ENCODE measurements at regions not wholly inside any gene's neighbourhood (a gene's known extent, or its start where the extent isn't known, plus 50 kb on each side); places are given as distances from the start of the nearest gene placed in this dataset.

DNA sequence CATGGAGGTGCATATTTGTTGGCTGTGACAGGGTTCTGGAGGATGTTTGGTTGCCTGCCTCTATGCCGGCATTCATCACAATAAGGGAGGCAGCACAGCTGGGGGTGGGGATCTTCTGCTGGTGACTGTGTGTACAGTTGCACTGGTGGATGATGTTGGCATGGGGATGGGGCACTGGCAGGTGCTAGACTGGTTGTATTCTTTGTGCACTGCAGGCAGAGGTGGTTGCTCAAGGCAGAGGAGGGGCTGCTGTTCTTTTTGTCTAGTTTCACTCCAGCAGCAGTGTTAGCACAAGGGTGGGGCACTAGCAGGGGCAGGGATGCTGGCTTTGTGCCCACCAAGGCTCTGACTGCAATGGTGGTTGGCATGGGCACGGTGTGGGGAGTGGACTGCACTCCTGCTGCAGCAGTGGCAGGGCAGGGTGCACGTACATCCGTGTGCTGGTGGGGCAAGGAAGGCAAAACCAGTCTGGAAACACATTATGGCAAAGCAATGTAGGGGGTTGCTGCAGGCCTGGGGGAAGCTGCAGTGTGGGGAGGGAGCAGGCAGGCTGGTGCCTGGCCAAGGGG, 69.3 kb downstream of the ISOC1 start:
- peaks cover 20% of the 10 kb centered on the region for H3K9me3 ChIP-seq
- H3K4me3 ChIP-seq = no peak overlapping the region
- intact Hi-C loops (cut with DNase I, micrococcal nuclease) = no loop called here
- no peak for DNase-seq
- no peaks in the 10 kb centered on the region for H3K36me3 ChIP-seq (ENCODE audit: low read depth)
- no peaks in the 10 kb centered on the region for H3K4me1 ChIP-seq (ENCODE audit: low read depth)
- ATAC-seq = no peak
- TF ChIP-seq, protein P1, sequence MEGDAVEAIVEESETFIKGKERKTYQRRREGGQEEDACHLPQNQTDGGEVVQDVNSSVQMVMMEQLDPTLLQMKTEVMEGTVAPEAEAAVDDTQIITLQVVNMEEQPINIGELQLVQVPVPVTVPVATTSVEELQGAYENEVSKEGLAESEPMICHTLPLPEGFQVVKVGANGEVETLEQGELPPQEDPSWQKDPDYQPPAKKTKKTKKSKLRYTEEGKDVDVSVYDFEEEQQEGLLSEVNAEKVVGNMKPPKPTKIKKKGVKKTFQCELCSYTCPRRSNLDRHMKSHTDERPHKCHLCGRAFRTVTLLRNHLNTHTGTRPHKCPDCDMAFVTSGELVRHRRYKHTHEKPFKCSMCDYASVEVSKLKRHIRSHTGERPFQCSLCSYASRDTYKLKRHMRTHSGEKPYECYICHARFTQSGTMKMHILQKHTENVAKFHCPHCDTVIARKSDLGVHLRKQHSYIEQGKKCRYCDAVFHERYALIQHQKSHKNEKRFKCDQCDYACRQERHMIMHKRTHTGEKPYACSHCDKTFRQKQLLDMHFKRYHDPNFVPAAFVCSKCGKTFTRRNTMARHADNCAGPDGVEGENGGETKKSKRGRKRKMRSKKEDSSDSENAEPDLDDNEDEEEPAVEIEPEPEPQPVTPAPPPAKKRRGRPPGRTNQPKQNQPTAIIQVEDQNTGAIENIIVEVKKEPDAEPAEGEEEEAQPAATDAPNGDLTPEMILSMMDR (IDR thresholded peaks at IDR 0.05) = no peak

DNA sequence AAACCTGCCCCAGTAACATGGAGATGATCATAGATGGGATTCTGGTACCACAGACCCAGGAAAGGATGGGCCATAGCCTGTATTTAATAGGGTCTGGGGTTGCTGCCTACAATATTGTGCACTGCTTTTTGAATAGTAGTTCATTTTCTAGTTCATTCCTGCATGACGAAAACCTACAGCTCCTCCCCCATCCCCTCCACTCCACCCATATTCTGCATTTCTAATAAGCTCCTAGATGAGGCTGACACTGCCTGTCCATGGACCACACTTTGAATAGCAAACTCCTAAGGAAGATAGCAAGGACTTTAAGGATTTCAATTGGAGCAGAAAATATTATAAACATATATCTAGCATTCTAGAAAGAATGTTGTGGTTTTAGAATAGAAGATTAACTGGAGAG, 75.5 kb downstream of the ISOC1 start:
- intact Hi-C loops (cut with DNase I, micrococcal nuclease) = no loop called here
- ATAC-seq = no peak
- TF ChIP-seq, protein P1 (IDR thresholded peaks at IDR 0.05) = no peak

DNA sequence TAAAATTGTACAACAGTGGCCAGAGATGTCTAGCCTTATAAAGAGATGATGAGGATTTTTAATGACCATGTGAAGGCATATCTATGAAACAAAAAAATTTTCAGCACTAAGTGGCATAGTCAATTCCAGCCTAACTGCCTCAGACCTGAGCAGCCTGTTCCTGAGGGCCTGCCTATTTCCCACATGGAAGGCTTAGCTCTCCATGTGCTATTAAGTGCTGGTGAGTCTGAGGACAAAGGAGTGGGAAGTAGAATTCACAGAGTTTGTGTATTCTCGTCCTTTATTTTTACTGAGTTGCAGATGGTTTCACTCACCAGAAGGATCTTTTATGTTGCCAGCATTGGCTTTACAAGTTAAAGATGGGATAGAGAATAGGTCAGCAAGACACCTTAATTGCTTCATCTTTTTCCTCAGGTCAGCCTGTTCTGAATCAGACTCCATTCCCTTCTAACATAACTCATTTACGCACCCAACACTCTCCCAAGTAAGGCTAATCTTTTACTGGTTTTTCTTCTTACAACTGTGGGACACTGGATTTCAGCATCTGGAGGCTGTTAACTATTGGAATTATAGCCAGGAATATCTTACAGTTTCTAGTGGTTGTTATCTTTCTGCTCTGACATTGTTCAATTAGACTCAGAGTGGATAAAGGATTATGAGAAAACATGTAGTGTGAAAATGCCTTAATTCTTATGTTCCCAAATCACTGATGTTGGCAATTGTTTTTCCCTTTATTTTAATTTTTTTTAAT, 76.8 kb downstream of the ISOC1 start:
- TF ChIP-seq, protein P1 (IDR thresholded peaks at IDR 0.05) = no peak
- intact Hi-C loops (cut with DNase I, micrococcal nuclease) = no loop called here
- no peak for ATAC-seq
- H3K4me3 ChIP-seq = no peak overlapping the region
- H3K4me1 ChIP-seq (ENCODE audit: low read depth) = no peaks in the 10 kb centered on the region
- no peaks in the 10 kb centered on the region for H3K36me3 ChIP-seq (ENCODE audit: low read depth)
- no peak for DNase-seq
- H3K9me3 ChIP-seq = no peaks in the 10 kb centered on the region

More for the DNA sequence above, 75.5 kb downstream of the ISOC1 start:
- no peaks in the 10 kb centered on the region for H3K9me3 ChIP-seq
- no peaks in the 10 kb centered on the region for H3K36me3 ChIP-seq (ENCODE audit: low read depth)
- no peak overlapping the region for H3K4me3 ChIP-seq
- DNase-seq = no peak
- no peaks in the 10 kb centered on the region for H3K4me1 ChIP-seq (ENCODE audit: low read depth)

DNA sequence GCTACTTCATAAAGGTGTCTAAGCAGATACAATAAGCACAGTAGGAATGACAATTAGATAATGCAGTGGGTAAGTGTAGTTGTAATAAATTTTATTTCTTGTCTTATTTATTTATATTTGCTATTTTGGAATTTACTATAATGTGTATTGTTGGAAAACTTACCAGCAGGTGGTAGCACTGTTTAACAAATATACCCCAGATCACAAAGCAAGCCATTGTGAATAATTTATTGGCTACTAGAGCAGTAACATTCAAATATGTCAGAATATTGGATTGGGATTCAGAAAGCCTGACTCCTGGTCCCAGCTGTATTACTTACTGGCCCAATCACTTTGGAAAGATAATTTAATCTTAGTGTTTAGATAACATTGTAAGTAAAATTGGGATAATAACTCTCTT, 78.0 kb downstream of the ISOC1 start:
- intact Hi-C loops (cut with DNase I, micrococcal nuclease) = no loop called here
- DNase-seq = peak in 1 of 3 donors; percentile 3

DNA sequence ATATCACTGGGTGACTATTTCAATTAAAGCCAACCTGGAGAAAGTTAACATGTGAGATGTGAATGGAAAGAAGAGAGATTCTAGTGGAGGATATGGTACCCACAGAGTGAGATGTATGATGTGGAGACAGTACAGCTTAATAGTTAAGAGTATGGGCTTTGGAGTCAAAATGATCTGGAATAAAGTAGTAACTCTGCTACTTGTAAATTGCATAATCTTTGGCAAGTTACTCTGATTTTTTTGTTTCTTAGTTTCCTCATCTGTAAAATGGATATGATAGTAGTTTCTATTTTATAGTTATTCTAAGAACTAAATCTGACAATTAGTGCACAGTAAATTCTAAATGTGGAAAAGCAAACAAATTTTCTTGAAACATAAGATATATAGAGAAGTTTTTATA, 79.2 kb downstream of the ISOC1 start:
- no peaks in the 10 kb centered on the region for H3K4me1 ChIP-seq (ENCODE audit: low read depth)
- no peak overlapping the region for H3K4me3 ChIP-seq
- H3K9me3 ChIP-seq = no peaks in the 10 kb centered on the region
- ATAC-seq (no peak), DNase-seq (no peak)
- intact Hi-C loops (cut with DNase I, micrococcal nuclease) = no loop called here
- TF ChIP-seq, protein P1 (IDR thresholded peaks at IDR 0.05) = no peak
- H3K36me3 ChIP-seq (ENCODE audit: low read depth) = no peaks in the 10 kb centered on the region

More for the DNA sequence above, 78.0 kb downstream of the ISOC1 start:
- TF ChIP-seq, protein P1 (IDR thresholded peaks at IDR 0.05) = no peak
- ATAC-seq = no peak
- Histone ChIP-seq H3K36me3 (ENCODE audit: low read depth) (no peaks in the 10 kb centered on the region), H3K4me3 (no peak overlapping the region), H3K9me3 (no peaks in the 10 kb centered on the region), H3K4me1 (ENCODE audit: low read depth) (no peaks in the 10 kb centered on the region)
